ENCODE measurements at regions not wholly inside any gene's neighbourhood (a gene's known extent, or its start where the extent isn't known, plus 50 kb on each side); places are given as distances from the start of the nearest gene placed in this dataset.

- TF ChIP-seq CTCF (IDR thresholded peaks at IDR 0.05; ENCODE audit: low read depth, low read length): no peak
- DNase-seq (ENCODE audit: extremely low read depth, low read depth): no peak
These were observed 506.8 kb upstream of the ATXN8OS start for GRCh38 chr13:69600811-69601210.

- DNase-seq (ENCODE audit: extremely low read depth, low read depth): no peak
- TF ChIP-seq CTCF (IDR thresholded peaks at IDR 0.05; ENCODE audit: low read depth, low read length): no peak
These were observed 510.5 kb upstream of the ATXN8OS start for GRCh38 chr13:69597088-69597487.

GRCh38 chr13:69595181-69595580 is 512.4 kb upstream of the ATXN8OS start:
- TF ChIP-seq CTCF (IDR thresholded peaks at IDR 0.05; ENCODE audit: low read depth, low read length): no peak
- DNase-seq (ENCODE audit: extremely low read depth, low read depth): no peak

GRCh38 chr13:69591437-69591836 is 516.2 kb upstream of the ATXN8OS start:
- DNase-seq (ENCODE audit: extremely low read depth, low read depth): no peak
- no peak for TF ChIP-seq CTCF (IDR thresholded peaks at IDR 0.05; ENCODE audit: low read depth, low read length)

- DNase-seq (ENCODE audit: extremely low read depth, low read depth): no peak
- no peak for TF ChIP-seq CTCF (IDR thresholded peaks at IDR 0.05; ENCODE audit: low read depth, low read length)
These were observed 517.9 kb upstream of the ATXN8OS start for GRCh38 chr13:69589531-69590235.

GRCh38 chr13:69585656-69586055 is 522.0 kb upstream of the ATXN8OS start:
- no peak for DNase-seq (ENCODE audit: extremely low read depth, low read depth)

GRCh38 chr13:69580255-69580654 is 527.4 kb upstream of the ATXN8OS start:
- no peak for TF ChIP-seq CTCF (IDR thresholded peaks at IDR 0.05; ENCODE audit: low read depth, low read length)
- no peak for DNase-seq (ENCODE audit: extremely low read depth, low read depth)

More at GRCh38 chr13:69585656-69586055, 522.0 kb upstream of the ATXN8OS start:
- no peak for TF ChIP-seq CTCF (IDR thresholded peaks at IDR 0.05; ENCODE audit: low read depth, low read length)
